Nephron (organoid): ENCODE measurements at regions not wholly inside any gene's neighbourhood (a gene's known extent, or its start where the extent isn't known, plus 50 kb on each side); places are given as distances from the start of the nearest gene placed in this dataset.
"Not testable (repeated sequence)": the region's sequence is repeated elsewhere in the genome, so short reads cannot be mapped to it uniquely, and the experiment has no call there.

Experiments used
- H3K27ac Mint-ChIP-seq, 3 experiments: 2 replicates each; pipeline ENCODE4 v1.8.0; 2020; ENCODE audit warnings: mixed read lengths in 3 of 3, mild to moderate bottlenecking in 2 of 3, moderate library complexity in 1 of 3
- H3K27me3 Mint-ChIP-seq: 2 replicates; pipeline ENCODE4 v1.8.0; 2021; ENCODE audit warnings: low read depth, mild to moderate bottlenecking, moderate library complexity, mixed read lengths
- H3K36me3 Mint-ChIP-seq: 2 replicates; pipeline ENCODE4 v1.8.0; 2020; ENCODE audit warnings: low read depth, mixed read lengths
- H3K4me1 Mint-ChIP-seq: 2 replicates; pipeline ENCODE4 v1.8.0; 2020; ENCODE audit warnings: mixed read lengths
- H3K4me3 Mint-ChIP-seq, 3 experiments: 2 replicates each; pipeline ENCODE4 v1.8.0; 2020; ENCODE audit warnings: mild to moderate bottlenecking in 3 of 3, mixed read lengths in 3 of 3, moderate library complexity in 2 of 3
- H3K9me3 Mint-ChIP-seq: 2 replicates; pipeline ENCODE4 v1.8.0; 2020; ENCODE audit warnings: mixed read lengths
- CTCF ChIP-seq, 3 experiments: fragments of 200-600 bp; sonication (generic); IDR thresholded peaks; one replicate each; pipeline ENCODE4 v1.5.0; 2021; ENCODE audit warnings: antibody characterized with exemption in 3 of 3; ENCODE audit not compliant: unreplicated experiment in 3 of 3

DNA sequence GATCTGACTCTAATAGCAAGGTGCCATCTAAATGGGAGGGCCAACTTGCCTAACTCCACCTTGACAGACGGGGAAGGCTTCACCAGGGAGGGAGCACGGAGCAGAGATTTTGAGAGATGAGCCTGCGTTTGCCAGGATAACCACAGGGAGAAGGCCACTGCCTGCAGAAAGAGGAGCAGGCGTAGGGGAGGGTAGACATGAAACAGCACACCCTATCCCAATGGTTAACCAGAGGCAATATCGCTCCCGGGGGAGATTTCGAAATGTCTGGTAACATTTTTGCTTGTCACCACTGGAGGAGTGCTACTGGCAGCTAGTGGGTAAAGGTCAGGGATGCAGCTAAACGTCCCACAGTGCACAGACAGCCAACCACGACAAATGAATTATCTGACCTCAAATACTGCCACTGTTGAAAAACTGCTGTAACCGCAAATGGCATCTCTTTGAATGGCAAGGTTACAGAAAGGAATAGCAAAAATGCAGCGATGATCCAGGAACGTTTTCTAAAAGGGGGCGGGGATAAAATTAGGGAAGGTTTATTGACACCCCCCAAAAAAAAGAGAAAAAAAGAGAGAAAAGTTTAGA is 126.0 kb upstream of the ATF7IP start:
- no peak for TF ChIP-seq CTCF (IDR thresholded peaks at IDR 0.05; ENCODE audit: unreplicated experiment in 3 of 3)
- Mint-ChIP-seq H3K36me3 (peaks cover 23% of the 10 kb centered on the region), H3K27ac (peak overlapping the region; percentile 72 to 95 (median 92)), H3K4me1 (peaks cover 21% of the 10 kb centered on the region), H3K4me3 (peak overlapping the region; percentile 6 to 45 (median 39)), H3K27me3 (peaks cover 7% of the 10 kb centered on the region), H3K9me3 (peaks cover 27% of the 10 kb centered on the region)

DNA sequence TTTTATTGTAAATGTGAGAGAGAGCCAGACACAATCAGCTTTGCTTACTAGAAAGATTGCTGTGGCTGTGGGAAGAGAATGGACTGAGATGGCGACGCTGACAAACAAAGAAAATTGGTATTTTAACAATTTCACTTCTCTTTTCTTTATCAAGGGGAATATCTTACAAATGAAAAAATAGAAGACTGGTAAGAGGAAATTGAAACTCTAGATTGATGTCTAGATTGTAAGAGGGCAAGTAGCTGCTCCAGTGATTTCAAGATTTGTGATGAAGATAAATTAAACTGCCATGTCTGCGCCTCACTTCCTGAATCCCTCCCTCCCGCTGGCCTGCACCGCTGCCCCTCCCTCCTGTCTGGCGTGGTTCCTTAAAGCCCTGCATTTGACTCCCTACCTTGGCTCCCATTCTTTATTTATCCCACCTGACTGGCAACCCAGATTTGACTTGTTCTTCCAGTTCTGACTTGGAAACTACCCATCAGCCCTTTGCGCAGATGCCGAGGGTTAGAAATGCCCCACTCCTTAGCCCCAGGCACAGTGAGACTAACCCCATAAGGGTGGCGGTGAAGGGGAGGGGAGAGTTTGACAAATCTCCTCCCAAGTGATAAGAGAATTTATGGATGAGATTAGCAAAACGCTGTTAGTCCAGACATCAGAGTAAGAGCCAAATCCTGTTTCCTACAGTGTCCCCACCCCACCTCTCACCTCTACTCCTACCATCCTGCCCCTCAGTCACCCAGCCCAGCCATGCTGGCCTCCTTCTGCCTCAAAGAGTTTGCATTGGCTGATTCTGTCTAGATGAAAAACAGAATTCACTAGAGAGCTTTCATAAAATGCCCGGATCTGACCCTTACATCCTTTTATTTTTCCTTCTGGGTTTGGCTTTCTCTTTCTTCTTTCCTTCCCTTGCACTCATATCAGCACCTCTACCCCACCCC is 125.3 kb upstream of the ATF7IP start:
- Mint-ChIP-seq H3K4me1 (peaks cover 21% of the 10 kb centered on the region), H3K36me3 (peaks cover 27% of the 10 kb centered on the region), H3K27me3 (peaks cover 7% of the 10 kb centered on the region), H3K27ac (peak overlapping the region; percentile 72 to 95 (median 92)), H3K9me3 (peaks cover 32% of the 10 kb centered on the region), H3K4me3 (peak overlapping the region; percentile 23 to 45 (median 39))
- no peak for TF ChIP-seq CTCF (IDR thresholded peaks at IDR 0.05; ENCODE audit: unreplicated experiment in 3 of 3)

DNA sequence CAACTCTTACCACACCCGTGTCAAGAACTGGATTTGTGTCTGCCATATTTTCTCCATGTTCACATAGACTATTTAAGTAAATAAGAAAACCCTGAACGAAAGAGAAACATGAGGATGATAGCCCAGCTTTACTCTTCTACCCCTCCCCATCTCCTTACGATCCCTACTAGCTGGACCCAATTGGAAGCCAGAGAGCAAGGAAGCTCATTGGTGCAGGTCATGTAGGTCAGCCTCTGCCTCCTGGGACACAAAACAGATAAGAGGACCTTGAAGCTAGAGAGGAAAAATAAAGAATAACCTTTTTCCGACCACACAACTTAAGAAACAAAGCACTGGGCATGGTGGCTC is 124.6 kb upstream of the ATF7IP start:
- peaks cover 27% of the 10 kb centered on the region for H3K36me3 Mint-ChIP-seq
- H3K27me3 Mint-ChIP-seq: peaks cover 7% of the 10 kb centered on the region
- peaks cover 33% of the 10 kb centered on the region for H3K9me3 Mint-ChIP-seq
- H3K4me1 Mint-ChIP-seq: peaks cover 21% of the 10 kb centered on the region
- H3K27ac Mint-ChIP-seq: peak overlapping the region in 2 of 3 experiments; percentile 92 to 95
- H3K4me3 Mint-ChIP-seq: peak overlapping the region in 1 of 3 experiments; percentile 45
- no peak for TF ChIP-seq CTCF (IDR thresholded peaks at IDR 0.05; ENCODE audit: unreplicated experiment in 3 of 3)

- Mint-ChIP-seq H3K36me3 (peaks cover 27% of the 10 kb centered on the region), H3K4me1 (peaks cover 21% of the 10 kb centered on the region), H3K9me3 (peaks cover 31% of the 10 kb centered on the region)
- not testable (repeated sequence) for H3K27me3 Mint-ChIP-seq, H3K27ac Mint-ChIP-seq, H3K4me3 Mint-ChIP-seq
Measured at GRCh38 chr12:14242825-14243224, 122.7 kb upstream of the ATF7IP start.

- H3K27me3 Mint-ChIP-seq: peaks cover 7% of the 10 kb centered on the region
- H3K36me3 Mint-ChIP-seq: peaks cover 27% of the 10 kb centered on the region
- no peak overlapping the region for H3K27ac Mint-ChIP-seq
- no peak for TF ChIP-seq CTCF (IDR thresholded peaks at IDR 0.05; ENCODE audit: unreplicated experiment in 3 of 3)
- peaks cover 18% of the 10 kb centered on the region for H3K4me1 Mint-ChIP-seq
- peaks cover 30% of the 10 kb centered on the region for H3K9me3 Mint-ChIP-seq
- no peak overlapping the region for H3K4me3 Mint-ChIP-seq
Measured at GRCh38 chr12:14243941-14244340, 121.5 kb upstream of the ATF7IP start.

DNA sequence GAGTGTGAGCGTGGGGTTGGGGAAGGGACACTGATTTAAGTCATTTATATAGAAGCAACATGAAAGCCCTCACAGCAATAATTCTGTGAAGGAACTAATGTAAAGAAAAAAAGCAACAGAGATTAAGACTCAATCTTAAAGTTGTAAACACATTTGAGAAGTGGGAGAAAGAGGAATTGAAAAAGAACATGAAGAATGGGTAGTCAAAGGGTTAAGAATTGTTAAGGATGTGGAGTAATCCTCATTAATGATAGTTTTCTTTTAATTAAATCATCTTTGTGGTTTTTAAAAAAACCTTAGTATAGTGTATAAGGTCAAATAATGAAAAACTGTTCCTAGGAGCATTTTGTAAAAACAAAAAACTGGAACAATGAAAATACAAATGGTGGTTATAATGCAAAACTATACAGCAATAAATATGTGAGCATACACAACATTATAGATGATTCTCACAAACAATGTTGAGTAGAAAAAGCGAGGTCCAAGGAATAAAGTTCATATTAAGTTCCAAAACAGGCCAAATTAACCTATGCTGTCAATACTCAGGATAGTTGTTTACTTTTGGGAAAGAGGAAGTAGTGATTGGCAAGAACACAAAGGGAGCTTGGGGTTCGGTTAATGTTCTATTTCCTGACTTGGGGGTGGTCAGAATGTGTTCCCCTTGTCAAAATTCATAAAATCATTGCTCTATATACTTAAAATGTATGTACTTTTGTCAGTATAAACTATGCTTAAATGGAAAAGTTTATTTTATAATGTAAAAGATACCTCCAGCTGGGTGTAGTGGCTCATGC is 120.4 kb upstream of the ATF7IP start:
- Mint-ChIP-seq H3K27ac (peak overlapping the region in 1 of 3 experiments; percentile 53), H3K9me3 (peaks cover 28% of the 10 kb centered on the region), H3K4me3 (no peak overlapping the region), H3K4me1 (peaks cover 7% of the 10 kb centered on the region), H3K36me3 (peaks cover 21% of the 10 kb centered on the region), H3K27me3 (peaks cover 7% of the 10 kb centered on the region)
- no peak for TF ChIP-seq CTCF (IDR thresholded peaks at IDR 0.05; ENCODE audit: unreplicated experiment in 3 of 3)
